PC-3 (cell line): ENCODE measurements at regions not wholly inside any gene's neighbourhood (a gene's known extent, or its start where the extent isn't known, plus 50 kb on each side); places are given as distances from the start of the nearest gene placed in this dataset.

Experiments
- ATAC-seq: fragments of 200-7000 bp; cut with Tn5 transposase; 2 replicates; pipeline ENCODE4 v1.9.1; 2020; ENCODE audit warnings: mild to moderate bottlenecking, moderate library complexity
- BruUV-seq: library from RNA; stranded (reverse); fragments of 400-500 nt; replicated peaks from 2 replicates; lab custom pipeline; 2021; lab: Mats Ljungman, UMichigan
- CTCF ChIA-PET: fragments of 300-600 bp; sonication (Branson Sonifier 250); formaldehyde crosslinking; loops from one replicate; lab custom pipeline; 2022; ENCODE audit warnings: antibody characterized with exemption; lab: Charles Lee
- POLR2A ChIA-PET: fragments of 300-600 bp; sonication (Branson Sonifier 250); formaldehyde crosslinking; loops from one replicate; lab custom pipeline; 2022; ENCODE audit warnings: antibody characterized with exemption; ENCODE audit not compliant: unreplicated experiment; lab: Charles Lee
- DNase-seq: peaks from one replicate; pipeline ENCODE4 v3.0.0-alpha.2; 2015
- H2AFZ ChIP-seq: fragments of 300-600 bp; sonication (generic); 2 replicates; pipeline ENCODE4 v1.6.0; 2016; ENCODE audit warnings: antibody characterized with exemption, low read length
- H3F3A ChIP-seq: fragments of 300-600 bp; sonication (generic); one replicate; pipeline ENCODE4 v1.6.0; 2017; ENCODE audit warnings: antibody characterized with exemption, low read length, control low read depth, mild to moderate bottlenecking; ENCODE audit not compliant: unreplicated experiment
- H3K27ac ChIP-seq: fragments of 300-600 bp; sonication (generic); 2 replicates; pipeline ENCODE4 v1.5.1; 2016; ENCODE audit warnings: mild to moderate bottlenecking, low read length
- H3K27me3 ChIP-seq: fragments of 300-600 bp; sonication (generic); 2 replicates; pipeline ENCODE4 v1.6.1; 2016; ENCODE audit warnings: low read length, mixed read lengths
- H3K36me3 ChIP-seq: fragments of 300-600 bp; sonication (generic); 2 replicates; pipeline ENCODE4 v1.6.1; 2016; ENCODE audit warnings: low read depth, mixed run types, low read length, mixed read lengths
- H3K4me1 ChIP-seq: fragments of 300-600 bp; sonication (generic); 2 replicates; pipeline ENCODE4 v1.5.1; 2016; ENCODE audit warnings: low read length; ENCODE audit not compliant: insufficient read depth
- H3K4me2 ChIP-seq: fragments of 300-600 bp; sonication (generic); 2 replicates; pipeline ENCODE4 v1.6.0; 2016; ENCODE audit warnings: low read length
- H3K4me3 ChIP-seq: fragments of 300-600 bp; sonication (generic); 2 replicates; pipeline ENCODE4 v1.5.1; 2016; ENCODE audit warnings: mild to moderate bottlenecking, low read length, mixed read lengths
- H3K79me2 ChIP-seq: fragments of 300-600 bp; sonication (generic); 2 replicates; pipeline ENCODE4 v1.6.1; 2017; ENCODE audit warnings: low read length, mixed read lengths
- H3K9ac ChIP-seq: fragments of 300-600 bp; sonication (generic); 2 replicates; pipeline ENCODE4 v1.6.0; 2016; ENCODE audit warnings: mild to moderate bottlenecking, low read length
- H3K9me2 ChIP-seq: fragments of 300-600 bp; sonication (generic); replicated peaks from 2 replicates; pipeline ENCODE4 v1.6.1; 2016; ENCODE audit warnings: mixed run types, low read length, mixed read lengths
- H3K9me3 ChIP-seq: fragments of 300-600 bp; sonication (generic); 2 replicates; pipeline ENCODE4 v1.6.1; 2016; ENCODE audit warnings: low read length, mixed read lengths
- H4K20me1 ChIP-seq: fragments of 300-600 bp; sonication (generic); 2 replicates; pipeline ENCODE4 v1.6.1; 2016; ENCODE audit warnings: low read length, mixed read lengths
- EZH2 ChIP-seq: fragments of 300-600 bp; sonication (generic); IDR thresholded peaks from one replicate; pipeline ENCODE4 v1.6.1; 2017; ENCODE audit warnings: antibody characterized with exemption, mild to moderate bottlenecking, low read length; ENCODE audit not compliant: unreplicated experiment
- EZH2phosphoT487 ChIP-seq: fragments of 300-600 bp; sonication (generic); IDR thresholded peaks from 2 replicates; pipeline ENCODE4 v1.6.1; 2018; ENCODE audit warnings: mild to moderate bottlenecking, antibody characterized with exemption, low read length, borderline replicate concordance
- intact Hi-C: fragments of 100-400 bp; cut with micrococcal nuclease; formaldehyde crosslinking; loops from 2 replicates; pipeline ENCODE4 v1.9.0; 2023
- TF ChIP-seq, protein P1 (sequence below): fragments of 300-600 bp; sonication (generic); conservative IDR thresholded peaks from 2 replicates; pipeline ENCODE4 v1.5.1; 2017; ENCODE audit warnings: antibody characterized with exemption, low read depth, mild to moderate bottlenecking, low read length

DNA sequence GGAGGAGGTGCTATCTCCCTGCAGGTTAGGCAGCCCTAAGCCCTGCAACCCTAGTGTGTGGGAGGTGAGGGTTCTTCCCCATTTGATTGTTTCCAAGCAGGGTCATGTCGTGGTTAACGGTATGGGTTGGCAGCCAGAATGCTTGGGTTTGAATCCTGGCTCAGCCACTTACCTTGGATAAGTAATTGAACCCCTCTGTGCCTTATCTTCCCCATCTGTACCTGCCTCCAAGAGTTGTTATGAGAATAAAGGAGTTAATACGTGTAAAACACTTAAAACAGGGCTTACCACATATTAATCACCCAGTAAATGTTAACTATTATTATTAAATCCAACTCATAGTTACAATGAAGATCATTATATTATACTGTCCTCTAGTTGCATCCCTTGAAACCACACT lies 52.2 kb upstream of the SPATA31E1 start:
- Histone ChIP-seq H3K36me3 (no peaks in the 10 kb centered on the region), H3K9ac (no peak overlapping the region), H3K4me1 (peaks cover 36% of the 10 kb centered on the region), H3K4me3 (no peak overlapping the region), H3K27ac (peak overlapping the region; percentile 32; the same call in 1 of the 2 replicates), H2AFZ (no peak overlapping the region), H3K27me3 (no peaks in the 10 kb centered on the region), H4K20me1 (no peaks in the 10 kb centered on the region), H3K9me3 (no peaks in the 10 kb centered on the region), H3K4me2 (no peak overlapping the region), H3F3A (no peaks in the 10 kb centered on the region), H3K9me2 (no peaks in the 10 kb centered on the region), H3K79me2 (no peaks in the 10 kb centered on the region)
- ATAC-seq (no peak), DNase-seq (peak; percentile 51)
- CTCF ChIA-PET, result no interaction called here
- TF ChIP-seq, protein P1, sequence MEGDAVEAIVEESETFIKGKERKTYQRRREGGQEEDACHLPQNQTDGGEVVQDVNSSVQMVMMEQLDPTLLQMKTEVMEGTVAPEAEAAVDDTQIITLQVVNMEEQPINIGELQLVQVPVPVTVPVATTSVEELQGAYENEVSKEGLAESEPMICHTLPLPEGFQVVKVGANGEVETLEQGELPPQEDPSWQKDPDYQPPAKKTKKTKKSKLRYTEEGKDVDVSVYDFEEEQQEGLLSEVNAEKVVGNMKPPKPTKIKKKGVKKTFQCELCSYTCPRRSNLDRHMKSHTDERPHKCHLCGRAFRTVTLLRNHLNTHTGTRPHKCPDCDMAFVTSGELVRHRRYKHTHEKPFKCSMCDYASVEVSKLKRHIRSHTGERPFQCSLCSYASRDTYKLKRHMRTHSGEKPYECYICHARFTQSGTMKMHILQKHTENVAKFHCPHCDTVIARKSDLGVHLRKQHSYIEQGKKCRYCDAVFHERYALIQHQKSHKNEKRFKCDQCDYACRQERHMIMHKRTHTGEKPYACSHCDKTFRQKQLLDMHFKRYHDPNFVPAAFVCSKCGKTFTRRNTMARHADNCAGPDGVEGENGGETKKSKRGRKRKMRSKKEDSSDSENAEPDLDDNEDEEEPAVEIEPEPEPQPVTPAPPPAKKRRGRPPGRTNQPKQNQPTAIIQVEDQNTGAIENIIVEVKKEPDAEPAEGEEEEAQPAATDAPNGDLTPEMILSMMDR, result no peak
- TF ChIP-seq EZH2 (no peak), EZH2phosphoT487 (no peak)
- intact Hi-C loops, result no loop called here
- POLR2A ChIA-PET, result no interaction called here
- no TSS peak for BruUV-seq

DNA sequence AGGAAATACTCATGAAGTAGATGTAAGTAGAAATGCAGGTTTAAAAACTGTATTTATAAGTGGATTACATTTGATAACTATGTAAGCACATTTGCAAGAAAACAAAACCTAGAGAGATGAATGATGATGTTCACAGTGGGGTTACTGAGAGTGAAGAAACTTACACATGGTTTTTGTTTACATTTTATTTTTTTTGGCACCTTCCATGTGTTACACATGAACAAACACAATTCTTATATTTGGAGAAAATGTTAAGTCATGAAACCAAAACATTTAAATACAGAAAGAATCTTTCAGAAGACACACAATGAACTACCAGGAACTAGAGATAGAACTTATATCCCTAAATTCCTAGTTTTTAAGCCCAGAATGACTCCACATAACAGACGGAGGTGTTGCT lies 51.5 kb upstream of the SPATA31E1 start:
- ATAC-seq (no peak), DNase-seq (no peak)
- no peak overlapping the region for H3K4me2 ChIP-seq
- POLR2A ChIA-PET, result no interaction called here
- H3K27ac ChIP-seq, result no peak overlapping the region
- H3K9me2 ChIP-seq, result no peaks in the 10 kb centered on the region
- no peaks in the 10 kb centered on the region for H4K20me1 ChIP-seq
- H2AFZ ChIP-seq, result no peak overlapping the region
- TF ChIP-seq, protein P1, result no peak
- TF ChIP-seq EZH2phosphoT487 (no peak), EZH2 (no peak)
- BruUV-seq, result no TSS peak
- no peaks in the 10 kb centered on the region for H3K79me2 ChIP-seq
- H3F3A ChIP-seq, result no peaks in the 10 kb centered on the region
- no peak overlapping the region for H3K4me3 ChIP-seq
- H3K9me3 ChIP-seq, result no peaks in the 10 kb centered on the region
- CTCF ChIA-PET, result no interaction called here
- no peaks in the 10 kb centered on the region for H3K36me3 ChIP-seq
- no peak overlapping the region for H3K9ac ChIP-seq
- intact Hi-C loops, result no loop called here
- peaks cover 35% of the 10 kb centered on the region for H3K4me1 ChIP-seq
- H3K27me3 ChIP-seq, result no peaks in the 10 kb centered on the region
